HG03432 (cell line): ENCODE measurements at regions not wholly inside any gene's neighbourhood (a gene's known extent, or its start where the extent isn't known, plus 50 kb on each side); places are given as distances from the start of the nearest gene placed in this dataset.

Source experiments
- ATAC-seq: cut with Tn5 transposase; IDR thresholded peaks from one replicate; pipeline ENCODE4 v1.9.1; 2021; ENCODE audit warnings: mild to moderate bottlenecking, moderate library complexity; ENCODE audit not compliant: unreplicated experiment

DNA sequence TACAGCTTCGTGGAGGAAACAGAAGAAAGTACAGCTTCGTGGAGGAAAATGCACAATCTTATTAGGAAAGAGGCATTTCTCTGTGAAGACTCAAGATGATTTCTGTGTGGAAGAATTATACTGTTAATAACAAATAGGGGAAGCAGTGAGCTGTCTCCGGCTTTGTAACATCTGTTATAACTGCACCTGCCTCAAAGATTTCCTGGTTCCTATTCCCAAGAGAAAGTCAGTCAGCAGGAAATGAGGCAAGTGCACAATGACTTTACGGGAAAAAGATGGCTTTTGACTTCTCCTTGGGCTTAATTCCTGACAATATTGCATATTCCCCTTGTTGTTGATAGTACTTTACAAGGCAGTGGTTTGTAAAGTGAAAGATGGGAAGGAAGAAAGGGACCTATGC lies 538.5 kb downstream of the BMP2 start:
- ATAC-seq: no peak

DNA sequence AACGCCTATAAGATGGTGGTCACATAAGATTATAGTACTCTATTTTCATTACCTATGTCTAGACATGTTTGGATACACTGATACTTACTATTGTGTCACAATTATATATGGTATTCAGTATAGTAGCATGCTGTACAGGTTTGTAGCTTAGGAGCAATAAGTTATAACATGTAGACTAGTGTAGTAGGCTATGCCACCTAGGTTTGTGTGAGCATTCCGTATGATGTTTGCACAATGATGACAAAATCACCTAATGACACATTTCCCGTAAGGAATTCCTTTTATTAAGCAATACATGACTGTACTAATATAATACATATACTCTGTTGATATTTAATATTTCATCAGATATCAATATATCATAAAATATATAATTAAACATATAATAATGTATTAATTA lies 540.7 kb downstream of the BMP2 start:
- no peak for ATAC-seq

DNA sequence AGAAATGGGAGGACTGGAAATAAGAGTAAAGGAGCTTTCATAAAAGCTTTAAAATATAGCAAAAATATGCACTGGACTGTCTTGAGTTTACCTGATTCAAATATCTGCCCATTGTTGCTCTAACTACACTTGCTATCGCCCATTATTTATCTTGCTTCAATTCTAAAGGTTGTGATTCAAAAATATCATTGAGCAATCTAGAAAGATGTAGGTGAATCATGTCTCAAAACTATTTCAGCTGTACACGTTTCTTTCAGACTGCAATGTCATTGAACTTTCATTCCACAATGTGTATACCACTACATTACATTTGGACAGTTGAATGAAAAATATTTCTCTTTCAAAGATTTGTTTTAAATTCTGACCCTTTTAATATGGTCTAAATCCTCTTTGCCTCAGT lies 545.6 kb downstream of the BMP2 start:
- ATAC-seq: no peak

DNA sequence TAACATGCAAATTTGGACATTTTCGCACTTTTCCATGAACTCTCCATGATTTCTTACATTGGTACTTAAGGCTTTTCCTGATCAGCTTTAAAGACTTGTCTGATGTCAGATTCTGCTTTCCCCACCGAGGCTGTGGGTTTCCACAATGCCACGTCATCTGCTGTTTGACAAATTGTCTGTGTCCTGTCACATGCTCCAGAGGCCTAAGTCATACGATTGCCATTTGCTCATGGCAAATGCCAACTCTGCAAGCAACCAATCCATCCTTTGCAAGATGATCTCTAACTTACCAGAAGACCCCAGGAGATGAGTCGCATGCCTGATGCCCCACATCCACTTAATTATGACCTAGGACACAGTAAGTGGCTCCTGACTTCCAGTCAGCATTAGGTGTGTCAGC lies 556.5 kb downstream of the BMP2 start:
- no peak for ATAC-seq

DNA sequence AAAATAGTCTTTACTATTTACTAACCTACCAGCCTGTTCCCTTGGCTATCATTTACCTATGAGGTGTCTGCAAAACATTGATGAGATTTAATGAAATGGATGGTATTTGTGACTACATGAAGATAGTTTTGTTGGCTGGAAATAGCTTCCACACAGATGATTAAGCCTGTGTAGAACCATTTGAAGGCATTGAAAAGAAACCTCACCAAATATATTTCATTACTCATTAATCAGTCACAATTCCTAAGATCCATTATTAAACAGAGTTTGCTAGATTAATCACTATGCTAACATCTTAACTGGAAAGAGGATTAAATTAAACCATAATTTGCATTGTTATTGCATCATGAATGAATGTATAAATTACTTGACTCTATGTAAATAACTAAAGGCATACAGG lies 560.3 kb downstream of the BMP2 start:
- no peak for ATAC-seq

DNA sequence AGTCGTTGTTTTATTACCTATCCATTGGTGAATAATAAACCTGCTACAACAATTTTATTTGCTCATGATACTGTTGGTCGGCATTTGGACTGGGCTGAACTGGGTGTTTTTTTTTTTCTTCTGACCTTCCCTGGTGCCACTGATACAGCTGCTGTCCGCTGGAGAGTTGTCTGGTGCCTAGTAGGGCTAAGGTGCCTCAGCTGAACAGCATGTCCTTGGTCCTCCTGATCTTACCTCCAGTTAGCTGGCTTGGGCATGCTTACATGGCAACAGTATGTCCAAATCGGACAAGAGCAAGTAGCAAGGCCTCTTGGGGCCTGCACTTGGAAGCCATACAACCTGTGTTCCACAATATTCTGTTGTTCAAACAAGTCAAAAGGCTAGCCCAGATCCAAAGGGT lies 563.4 kb downstream of the BMP2 start:
- no peak for ATAC-seq

DNA sequence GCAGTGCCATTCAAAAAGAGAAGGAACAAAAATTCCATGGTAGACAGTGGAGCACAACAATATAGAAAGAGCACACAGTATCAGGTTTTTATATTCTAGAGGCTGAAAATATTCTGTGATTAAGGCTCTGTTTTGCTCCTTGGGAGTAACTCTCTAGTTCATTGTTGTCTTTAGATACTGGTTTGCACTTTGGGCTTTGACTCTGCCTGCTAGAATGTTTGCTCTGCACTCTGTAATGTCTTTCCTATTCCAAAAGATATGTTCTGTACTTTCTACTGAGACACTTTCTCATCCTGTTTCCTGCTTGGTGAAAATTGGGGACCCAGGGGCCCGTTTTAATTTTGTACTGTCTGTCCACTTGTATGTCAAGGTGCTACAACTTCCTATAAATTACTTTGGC lies 564.7 kb downstream of the BMP2 start:
- ATAC-seq: no peak

DNA sequence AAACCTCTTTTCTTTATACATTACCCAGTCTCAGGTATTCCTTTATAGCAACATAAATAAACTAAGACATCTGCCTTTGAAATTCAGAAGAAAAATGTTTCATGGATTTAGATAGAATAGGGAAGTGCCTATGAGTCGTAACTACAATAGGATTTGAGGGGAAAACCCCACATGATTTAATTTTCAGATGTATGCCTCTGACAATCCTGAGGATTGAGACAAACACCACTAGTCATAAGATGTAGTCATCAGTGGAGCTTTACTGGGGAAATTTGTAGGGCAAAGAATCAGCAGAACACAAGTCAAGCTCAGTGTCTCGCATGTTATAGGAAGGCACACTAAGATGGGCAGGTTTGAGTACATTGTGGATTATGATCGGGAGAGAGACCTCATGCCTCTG lies 566.4 kb downstream of the BMP2 start:
- no peak for ATAC-seq

DNA sequence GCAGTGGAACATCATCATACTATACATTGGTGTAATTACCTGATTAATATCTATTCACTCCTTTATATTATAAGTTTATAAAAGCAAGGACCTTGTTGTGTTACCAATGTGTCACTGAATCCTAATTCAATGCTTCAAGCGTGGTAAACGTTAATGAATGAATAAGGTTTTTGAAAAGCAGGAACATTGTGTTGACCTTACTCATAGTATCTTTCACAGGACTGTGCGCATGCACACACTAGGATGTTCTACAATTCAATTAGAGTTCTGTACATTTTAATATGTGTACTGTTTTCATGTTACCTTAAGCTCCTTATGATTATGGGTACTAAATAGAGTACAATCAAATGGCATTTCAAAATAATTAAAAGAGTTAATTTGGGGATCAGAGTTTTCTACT lies 578.5 kb downstream of the BMP2 start:
- ATAC-seq: no peak

DNA sequence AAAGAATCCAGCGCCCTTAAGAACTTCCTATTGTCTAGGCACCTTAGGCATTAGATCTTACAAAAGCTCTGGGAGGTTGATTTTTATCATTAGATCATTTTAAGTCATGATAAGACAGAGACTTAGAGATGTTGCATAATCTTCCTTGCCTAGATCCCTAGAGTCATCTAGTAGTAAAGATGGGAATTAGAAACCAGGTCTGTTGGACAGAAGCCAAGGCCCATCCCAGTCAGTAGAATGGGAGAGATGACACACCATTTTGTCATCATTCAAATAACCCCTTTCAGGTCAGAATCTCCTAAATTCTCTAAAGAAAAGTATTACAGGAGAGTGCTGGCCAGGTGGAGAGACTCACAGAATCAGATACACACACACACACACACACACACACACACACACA lies 579.1 kb downstream of the BMP2 start:
- ATAC-seq: no peak

DNA sequence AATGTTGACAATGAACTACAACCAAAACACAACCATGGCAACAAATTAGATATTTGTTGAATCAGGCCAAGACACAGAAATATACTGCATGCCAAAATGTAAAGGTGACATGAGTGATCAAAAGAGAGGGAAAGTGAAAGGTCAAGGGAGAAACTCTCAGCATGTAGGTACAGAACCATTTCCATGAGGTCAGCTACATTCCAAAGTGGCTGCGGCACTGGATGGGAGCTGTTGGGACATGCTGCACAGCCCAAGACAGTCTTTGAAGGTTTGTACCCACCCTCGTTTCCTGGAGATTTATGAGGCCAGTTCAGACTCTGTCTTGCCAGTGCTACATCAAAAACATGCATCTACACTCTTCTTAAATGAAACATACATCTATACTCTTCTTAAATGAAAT lies 579.9 kb downstream of the BMP2 start:
- no peak for ATAC-seq

DNA sequence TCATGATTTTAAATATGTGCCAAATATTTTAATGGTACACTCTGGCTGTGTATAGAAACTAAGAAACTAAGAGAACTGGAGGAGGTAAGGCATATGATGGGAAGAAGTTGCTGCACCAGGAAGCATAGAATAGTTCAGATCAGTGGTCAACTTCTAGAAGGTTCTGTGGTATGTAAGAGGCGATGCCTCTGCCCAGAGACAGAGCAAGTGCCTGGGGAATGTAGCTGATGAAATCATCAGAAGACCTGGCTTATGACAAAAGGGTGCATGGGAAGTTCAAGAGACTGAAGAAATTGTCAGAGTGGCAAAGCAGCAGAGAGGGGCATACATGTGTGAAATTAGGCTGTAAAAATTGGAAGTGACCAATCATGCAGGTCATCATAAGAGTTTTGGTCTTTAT lies 580.8 kb downstream of the BMP2 start:
- ATAC-seq: no peak

DNA sequence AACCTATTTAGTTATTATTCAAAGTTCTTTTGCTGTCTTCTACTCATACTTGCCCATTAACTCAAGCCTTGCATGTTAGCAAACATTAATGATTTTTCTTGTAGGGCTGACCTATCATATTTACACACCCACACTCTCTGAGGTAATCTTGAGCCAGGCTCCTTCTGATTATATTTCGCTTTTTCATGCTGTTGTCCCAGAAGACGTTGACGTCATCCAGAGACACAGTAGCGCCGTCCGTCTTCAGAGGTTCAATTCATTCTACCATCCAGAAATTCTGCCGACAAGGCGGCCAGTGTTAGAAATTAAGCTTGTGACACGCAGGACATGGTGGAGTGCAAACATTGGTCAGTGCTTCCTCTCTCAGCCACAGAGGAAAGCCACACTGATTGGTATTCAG lies 584.7 kb downstream of the BMP2 start:
- ATAC-seq: no peak

DNA sequence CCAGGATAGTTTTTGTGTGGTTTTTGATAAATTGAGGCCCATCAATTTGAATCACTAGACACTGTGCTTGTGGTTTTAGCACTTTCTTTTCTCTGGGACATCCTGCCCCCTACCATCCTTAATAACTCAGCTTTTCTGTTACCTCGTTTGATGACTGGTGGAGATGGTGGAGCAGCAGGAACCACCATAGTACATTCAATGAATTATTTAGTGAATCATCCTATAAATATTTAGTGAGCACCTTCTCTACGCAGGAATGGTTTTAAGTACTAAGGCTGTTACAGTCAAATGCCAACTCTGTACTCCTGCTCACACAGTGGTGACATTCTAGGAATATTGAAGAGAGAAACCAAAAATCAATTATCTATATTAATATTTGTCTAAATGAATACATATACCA lies 585.2 kb downstream of the HAO1 start:
- no peak for ATAC-seq

DNA sequence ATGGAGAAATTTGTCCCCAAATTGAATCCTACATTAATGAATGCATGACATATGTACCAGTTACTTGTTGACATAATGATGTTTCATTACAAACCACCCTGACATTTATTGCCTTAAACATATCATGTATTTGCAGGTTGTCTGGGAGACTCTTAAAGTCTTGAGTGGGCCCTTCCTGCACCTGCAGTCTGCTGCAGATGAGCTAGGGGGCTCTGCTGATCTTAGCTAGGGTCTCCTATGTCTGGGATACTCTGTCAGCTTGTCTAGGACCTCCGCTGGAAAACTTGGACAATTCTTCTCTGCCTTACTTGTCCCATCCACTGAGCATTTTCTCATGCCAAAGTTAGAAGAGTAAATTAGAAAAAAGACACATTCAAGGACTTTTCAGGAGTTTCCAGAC lies 581.6 kb downstream of the HAO1 start:
- ATAC-seq: no peak

DNA sequence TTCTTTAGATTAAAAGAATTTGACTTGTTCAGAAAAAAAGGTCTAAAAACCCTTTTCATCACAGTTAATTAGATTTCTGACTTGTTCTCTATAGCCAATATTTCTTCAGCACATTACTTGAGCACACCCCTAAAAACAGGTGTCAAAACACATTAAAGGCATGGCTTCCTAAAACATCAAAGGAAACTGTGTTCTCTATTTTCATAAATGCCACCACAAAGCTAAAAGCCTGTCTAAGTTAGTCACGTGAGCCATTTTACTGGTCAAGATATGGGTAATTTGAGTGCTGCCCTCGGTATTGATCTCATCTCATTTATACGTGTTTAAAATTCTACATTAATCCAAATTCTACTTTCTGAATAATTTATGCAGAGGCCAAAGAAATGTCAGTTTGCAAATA lies 580.5 kb downstream of the HAO1 start:
- ATAC-seq: no peak

DNA sequence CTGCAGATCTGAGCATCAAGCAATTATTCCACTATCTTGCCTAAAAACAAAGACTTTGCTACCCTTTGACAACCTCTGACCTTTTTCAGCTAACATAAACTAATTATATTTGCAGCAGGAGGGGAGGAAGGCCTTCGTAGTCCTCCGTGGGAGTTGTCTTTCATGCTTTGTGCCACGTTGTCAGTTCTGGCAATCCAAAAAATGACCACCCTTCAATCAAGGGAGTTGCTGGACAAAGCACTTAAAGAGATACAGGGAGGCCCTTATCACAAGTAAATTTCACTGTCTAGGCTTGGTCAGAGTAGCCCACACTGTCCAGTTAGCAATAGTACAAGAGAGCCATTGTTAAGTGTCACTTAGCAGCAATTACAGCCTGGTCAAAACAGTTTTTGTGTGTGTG lies 578.9 kb downstream of the HAO1 start:
- no peak for ATAC-seq

DNA sequence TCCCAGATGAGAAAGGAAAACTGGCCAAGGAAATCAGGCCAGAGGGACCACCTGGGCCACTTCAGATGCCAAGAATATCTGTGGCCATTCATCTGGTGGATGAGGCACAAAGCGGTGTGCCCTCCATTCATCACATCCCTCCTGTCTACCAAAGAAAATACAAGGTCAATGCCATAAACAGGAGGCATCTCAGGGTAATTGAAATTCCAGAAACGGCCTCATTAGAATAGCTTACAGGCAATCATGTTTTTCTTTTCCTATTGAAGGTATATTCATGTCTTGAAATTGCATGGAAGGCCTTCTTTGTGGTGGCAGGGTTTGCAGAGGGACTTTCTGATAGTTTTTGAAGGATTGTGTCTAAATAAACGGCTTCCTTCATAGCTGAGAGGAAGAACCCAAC lies 578.3 kb downstream of the HAO1 start:
- no peak for ATAC-seq

DNA sequence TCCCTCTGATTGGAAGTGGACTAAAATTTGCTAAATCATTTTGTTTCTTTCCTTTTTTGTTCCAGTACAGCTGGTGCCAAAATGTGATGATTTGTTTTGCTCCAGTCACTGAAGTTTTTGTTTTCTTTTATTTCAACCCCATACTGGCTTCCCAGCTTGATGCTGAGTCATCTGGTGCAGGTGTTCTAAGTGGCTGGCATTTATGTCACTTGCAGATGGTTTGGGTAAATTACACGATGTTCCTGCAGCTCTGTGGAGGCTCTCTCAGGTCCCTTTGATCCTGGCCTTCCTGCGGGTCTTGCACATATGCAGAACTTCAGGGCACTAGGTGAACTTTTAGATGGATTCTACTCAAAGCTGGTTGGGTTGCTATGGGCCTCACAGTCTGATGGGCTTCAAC lies 577.7 kb downstream of the HAO1 start:
- ATAC-seq: no peak

DNA sequence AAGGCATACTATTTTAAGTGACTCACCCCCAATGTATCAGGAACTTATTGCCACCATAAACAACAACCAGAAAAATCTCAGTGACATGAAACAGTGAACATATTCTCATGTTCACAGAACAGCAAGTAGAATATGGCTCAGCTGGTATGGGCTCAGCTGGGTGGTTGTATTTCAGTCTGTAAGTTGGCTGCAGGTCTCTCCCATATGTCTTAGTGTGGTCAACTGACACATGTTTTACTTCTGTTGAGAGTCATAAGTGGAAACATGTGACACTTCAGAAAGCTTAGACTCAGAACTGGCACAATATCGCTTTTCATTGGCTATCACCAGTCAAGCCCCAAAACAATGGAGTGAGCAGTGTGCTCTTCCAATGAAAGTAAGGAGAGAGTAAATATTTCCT lies 574.1 kb downstream of the HAO1 start:
- ATAC-seq: no peak

DNA sequence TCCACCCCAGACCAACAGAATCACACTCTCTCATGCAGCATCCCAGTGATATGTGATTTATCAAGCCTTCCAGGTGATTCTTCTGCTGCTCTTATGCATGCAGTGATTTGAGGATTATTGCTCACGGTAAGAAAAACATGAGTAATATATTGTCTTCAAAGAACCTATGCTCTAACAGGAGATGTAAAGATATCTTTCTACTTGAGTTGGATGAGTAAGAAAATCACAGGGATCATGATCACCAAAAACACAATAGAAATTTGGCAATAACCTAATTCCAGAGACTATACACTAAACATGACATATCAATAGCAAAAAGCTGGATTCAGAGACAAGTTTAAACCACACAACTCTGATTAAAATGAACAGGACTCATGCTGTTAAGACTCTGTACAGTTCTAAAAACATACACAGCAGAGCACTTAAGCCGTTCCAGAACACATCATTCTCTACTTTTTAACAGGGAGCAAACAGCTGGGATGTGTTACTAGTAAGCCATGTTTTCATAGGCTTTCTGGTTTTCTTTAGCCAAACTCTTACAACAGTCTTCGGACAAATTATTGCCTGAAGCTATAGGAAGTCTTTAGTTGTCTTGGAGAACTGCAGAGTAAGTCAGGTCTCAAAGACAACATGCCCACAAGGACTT lies 568.6 kb downstream of the HAO1 start:
- ATAC-seq: no peak

DNA sequence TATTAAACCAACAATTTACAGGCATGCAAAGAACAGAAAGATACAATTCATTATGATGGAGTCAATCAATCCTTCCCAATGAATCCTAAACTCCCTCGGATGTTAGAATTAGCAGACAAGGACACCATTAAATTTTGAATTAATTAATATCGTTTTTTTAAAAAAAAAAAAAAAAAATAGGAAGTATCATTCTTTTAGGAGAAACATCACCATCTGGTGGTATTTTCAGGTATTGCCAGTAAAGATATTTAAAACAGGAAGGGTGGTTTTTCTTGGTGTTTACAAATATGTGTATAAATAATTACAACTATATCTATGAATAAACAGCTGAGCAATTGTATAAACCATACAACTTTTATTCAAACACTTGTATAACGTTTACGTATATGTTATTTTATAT lies 564.4 kb downstream of the HAO1 start:
- ATAC-seq: no peak

DNA sequence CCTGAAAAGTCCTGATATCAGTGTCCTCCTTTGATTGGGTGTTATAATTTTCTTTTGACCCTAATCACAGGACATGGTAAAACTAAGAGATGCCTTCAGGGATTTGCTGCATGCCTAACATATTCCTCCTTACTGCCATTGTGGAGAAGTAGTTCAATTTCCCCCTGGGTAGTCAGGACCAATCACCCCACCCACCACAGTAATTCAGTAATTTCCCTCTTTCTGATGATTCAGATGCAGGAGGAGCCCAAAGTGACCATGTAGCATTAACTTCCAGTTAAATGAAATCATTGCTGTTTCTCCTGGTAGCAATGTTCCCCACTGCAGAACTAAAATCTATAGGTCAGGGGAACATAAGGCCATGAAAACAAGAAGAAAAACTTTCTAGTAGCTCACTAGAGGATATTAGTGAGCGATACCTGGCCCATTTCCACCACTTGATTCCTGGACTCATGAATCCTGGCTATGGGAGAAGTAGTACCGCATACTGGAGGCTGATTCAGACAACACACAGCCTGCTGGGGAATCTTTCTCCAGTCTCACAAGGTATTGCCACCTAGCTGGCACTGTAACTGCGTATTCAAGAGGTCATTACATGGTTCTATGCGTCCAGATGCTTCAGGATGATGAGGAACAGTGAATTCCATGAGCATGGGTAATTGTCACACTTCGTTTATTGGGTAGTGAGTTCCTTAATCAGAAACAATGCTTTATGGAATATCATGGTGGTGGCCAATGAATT lies 561.2 kb downstream of the HAO1 start:
- no peak for ATAC-seq
